ENCODE measurements at regions not wholly inside any gene's neighbourhood (a gene's known extent, or its start where the extent isn't known, plus 50 kb on each side); places are given as distances from the start of the nearest gene placed in this dataset.
"Not testable (repeated sequence)": the region's sequence is repeated elsewhere in the genome, so short reads cannot be mapped to it uniquely, and the experiment has no call there.

GRCh38 chr7:16318989-16319915 lies 102.1 kb downstream of the CRPPA start:
- DNase-seq = no peak

GRCh38 chr7:16318463-16318862 lies 102.9 kb downstream of the CRPPA start:
- no peak for DNase-seq

DNA sequence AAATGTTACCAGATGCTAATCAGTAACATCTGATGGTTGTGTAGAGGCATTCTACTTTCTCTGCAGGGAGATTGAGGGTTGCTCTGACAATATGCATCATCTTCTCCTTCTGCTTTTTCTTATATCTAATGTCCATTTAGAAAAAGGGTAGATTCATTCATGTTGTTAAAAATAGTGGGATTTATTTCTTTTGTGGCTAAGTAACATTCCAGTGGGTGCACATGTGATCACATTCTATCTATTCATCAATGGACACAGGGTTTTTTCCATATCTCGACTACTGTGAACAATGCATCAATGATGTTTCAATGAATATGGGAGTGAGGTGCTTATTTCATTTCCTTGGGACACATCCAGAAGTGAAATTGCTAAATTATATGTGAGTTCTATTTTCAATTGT lies 103.9 kb downstream of the CRPPA start:
- DNase-seq = no peak

DNA sequence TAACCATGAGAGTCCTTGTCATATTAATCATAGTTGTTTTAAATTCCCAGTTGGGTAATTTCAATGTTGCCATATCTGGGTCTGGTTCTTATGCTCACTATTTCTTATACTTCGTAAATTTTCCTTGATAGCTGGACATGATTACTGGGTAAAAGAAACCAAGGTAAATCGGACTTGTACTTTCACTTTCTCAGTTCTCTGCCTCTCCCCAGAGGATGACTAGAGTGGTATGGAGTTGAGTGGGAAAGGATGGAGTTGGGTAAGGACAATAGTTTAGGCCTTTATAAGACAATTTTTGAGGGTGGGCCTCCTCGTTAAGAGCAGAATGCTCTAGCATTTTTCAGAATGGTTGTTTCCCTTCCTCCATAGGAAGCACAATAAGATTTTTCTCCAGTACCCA lies 106.1 kb downstream of the CRPPA start:
- no peak for DNase-seq

- no peak for DNase-seq
Measured at GRCh38 chr7:16309129-16309528, 112.2 kb downstream of the CRPPA start.

- DNase-seq = no peak
Measured at GRCh38 chr7:16301291-16301690, 120.0 kb downstream of the CRPPA start.

DNA sequence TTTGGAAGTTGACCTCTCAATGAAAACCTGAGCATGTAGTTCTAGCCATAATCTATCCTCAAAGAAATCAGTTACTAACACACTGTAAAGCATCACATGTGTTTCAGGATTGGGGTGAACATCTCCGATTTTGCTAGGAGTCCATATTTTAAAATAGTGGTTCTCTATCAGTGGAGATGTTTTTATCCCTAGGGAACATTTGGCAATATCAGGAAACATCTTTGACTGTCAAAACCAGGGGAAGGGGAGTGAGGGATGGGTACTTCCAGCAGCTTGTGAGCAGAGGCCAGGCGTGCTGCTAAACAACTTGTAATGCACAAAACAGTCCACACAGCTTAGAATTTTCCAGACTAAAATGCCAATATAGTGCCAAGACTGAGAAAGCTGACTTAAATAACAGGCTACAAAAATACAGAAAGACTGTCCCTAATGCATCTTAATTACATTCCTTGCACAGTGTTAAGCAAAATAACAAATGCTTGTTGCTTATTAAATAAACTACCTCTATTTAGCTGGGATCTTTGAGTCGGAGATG lies 120.9 kb downstream of the CRPPA start:
- no peak for DNase-seq

DNA sequence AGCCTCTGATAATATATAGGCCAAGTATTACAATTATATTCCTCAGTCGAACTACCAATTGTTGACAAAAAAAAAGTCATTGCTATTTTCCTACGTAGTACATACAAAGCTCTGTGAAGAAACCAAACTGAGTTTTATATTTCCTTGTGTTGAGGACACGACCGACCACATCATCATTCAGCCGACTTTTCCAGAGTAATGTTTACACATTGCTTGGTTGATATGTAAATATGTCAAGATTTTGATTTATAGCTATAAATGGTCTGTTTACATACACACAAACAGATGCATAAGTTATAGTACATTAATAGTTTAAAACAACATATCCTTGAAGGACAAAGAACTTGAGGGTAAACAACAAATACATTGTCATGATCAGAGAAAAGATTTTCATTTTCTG lies 121.5 kb downstream of the CRPPA start:
- DNase-seq = no peak

DNA sequence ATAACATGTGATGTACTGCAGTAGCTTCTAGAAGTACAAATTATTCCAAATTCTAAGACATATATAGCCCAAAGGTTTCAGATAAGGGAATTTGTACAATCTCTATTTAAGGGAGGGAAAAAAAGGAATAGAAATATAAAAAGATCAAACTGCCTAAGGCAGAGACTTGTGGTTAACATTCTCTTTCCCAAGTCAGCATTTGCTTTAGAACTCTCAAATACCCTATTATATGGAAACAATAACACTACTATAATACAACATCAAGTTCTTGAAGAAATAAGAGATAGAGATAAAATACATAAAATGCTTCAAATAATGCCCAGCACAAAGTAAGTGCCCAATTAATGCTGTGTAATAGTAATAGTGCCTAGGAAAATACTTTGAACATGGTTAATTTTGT lies 123.1 kb downstream of the CRPPA start:
- no peak for DNase-seq

GRCh38 chr7:16295558-16295957 lies 125.8 kb downstream of the CRPPA start:
- DNase-seq = no peak

DNA sequence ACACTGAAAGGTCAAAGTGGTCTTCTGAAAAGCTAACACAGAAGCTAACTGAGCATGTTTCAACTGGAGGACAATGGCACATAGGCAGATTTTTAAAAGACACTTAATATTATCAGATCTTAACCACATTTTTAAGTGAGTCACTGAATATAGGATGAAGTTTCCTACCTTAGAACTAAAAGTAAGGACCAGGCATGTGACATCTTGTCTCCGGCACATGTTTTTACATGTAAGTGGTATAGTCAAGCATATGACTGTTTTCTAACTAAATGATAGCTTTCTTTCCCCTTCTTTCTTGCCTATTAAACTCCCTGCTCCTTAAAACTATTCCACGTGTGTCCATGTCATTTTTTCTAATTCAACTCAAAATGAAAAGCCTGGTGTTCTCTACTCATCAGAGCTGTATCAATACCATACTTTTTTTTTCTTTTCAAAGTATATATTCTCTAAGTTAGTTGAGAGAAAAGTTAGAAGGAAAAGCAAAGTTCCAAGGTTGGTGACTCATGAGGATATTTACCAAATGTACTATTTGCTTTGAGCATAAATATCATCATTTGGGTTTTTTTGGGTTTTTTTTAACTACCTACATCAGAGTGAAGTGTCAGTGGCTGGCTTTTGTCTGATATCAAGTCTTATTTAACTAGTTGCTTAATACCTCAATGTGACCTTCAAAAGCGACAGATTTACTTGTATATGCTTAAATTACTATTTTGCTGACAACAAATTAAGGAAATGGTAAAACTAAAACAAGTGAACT lies 127.5 kb downstream of the CRPPA start:
- DNase-seq = no peak

- no peak for DNase-seq
Measured at GRCh38 chr7:16284581-16284980, 136.8 kb downstream of the CRPPA start.

GRCh38 chr7:16278167-16278787 lies 143.1 kb downstream of the CRPPA start:
- no peak for DNase-seq

DNA sequence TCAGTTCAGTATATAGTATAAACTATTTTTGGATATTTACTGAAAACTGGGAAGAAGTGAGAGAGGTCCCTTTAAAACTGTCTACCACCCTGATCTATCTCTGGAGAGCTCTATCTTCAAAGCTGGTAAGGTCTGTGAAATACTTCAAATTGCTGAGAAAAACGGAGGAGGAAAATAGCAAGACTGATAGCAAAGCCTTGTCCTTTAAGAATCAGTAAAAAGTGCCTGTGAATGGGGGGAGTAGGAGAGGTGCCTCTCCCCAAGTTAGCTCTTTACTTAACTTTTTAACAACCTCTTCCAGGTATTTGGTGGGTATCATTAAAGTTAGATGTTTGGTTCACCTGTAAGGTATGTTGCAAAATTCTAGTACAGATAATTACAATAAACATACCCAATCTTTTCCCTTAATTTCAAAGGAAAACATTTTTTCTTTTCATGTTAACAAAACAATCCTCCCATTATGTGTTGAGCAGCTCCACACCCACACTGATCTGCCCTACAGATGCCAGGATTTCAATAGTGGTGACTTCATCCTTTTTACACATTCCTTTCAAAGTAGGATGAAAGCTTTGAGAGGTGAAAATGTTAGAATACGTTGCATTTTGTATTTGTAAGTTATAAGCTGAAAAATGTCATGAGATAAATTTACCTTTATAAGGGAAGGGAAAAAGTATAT lies 149.2 kb downstream of the CRPPA start:
- no peak for DNase-seq

GRCh38 chr7:16271355-16271915 lies 149.9 kb downstream of the CRPPA start:
- DNase-seq = no peak

GRCh38 chr7:16270844-16271243 lies 150.5 kb downstream of the CRPPA start:
- no peak for DNase-seq

GRCh38 chr7:16268821-16269768 lies 152.2 kb downstream of the CRPPA start:
- no peak for DNase-seq

DNA sequence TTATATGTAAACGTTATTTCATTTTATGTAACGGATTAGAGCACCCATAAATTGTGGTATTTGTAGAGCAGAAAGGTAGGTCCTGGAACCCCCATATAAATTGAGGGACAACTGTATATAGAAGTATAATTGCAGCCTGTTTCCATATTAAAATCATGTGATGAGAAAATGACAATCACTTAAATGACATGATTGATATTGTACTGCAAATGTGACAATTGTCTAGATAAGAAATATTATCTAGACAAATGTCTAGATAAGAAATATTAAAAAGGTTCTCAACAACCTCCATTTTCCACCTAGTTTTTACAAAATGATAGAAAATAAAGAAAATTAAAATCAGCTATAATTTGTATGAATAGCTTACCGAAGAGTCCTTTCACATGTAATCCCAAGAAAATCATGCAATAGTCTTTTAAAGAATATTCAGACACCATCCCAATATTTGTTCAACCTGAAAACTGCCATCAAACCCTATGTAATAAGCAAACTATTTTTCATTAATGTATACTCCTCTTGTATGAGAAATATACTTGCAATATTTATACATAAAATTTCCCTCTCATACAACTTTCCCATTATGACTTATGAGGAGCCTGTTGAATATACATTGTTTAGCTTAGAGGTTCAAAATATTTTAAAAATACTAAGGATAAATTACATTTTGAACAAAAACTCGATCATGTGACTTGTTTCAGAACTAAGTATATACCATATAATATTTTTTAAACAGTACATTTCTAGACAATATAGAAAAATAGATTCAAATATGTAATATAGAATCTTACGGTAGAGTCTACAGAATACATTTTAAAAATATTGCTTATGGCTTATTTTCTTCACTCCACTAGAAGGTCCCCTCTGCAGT lies 153.2 kb downstream of the CRPPA start:
- no peak for DNase-seq

DNA sequence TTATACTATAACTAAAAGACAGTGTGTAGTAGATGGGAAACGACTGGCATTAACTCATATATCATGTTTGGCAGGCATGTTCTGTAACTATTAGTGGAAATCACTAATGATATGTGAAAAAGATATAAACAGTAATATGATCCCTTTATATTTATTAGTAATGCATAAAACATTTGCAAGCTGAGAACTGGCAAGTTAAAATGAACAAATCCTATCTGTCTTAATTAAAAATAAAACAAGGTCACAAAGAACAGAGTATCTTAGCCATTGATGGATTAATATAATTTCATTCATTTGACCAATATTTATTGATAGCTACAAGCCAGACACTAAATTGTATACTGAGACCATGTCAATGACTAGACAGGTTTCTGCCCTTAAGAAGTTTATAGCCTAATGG lies 154.5 kb downstream of the CRPPA start:
- no peak for DNase-seq

DNA sequence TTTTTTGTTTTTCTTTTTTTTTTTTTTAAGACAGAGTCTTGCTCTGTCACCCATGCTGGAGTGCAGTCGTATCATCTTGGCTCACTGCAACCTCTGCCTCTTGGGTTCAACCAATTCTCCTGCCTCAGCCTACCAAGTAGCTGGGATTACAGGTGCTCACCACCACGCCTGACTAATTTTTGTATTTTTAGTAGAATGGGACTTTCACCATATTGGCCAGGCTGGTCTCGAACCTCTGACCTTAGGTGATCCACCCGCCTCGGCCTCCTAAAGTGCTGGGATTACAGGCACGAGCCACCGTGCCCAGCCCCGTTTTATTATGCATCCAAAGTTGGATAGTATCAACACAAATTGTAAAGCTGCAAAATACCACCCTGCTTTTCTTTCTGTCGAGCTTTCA lies 154.9 kb downstream of the CRPPA start:
- not testable (repeated sequence) for DNase-seq
